Prostate gland (tissue), 2 donors: ENCODE measurements at regions not wholly inside any gene's neighbourhood (a gene's known extent, or its start where the extent isn't known, plus 50 kb on each side); places are given as distances from the start of the nearest gene placed in this dataset.

Experiments
- CTCF ChIP-seq, 4 experiments: fragments of 200-600 bp in 2 of 4; fragments of 450-650 bp in 2 of 4; sonication (generic) in 2 of 4; IDR thresholded peaks; 1 replicate in 3 of 4; 2 replicates in 1 of 4; pipeline ENCODE4 v1.5.1; 2016 to 2019; ENCODE audit warnings: antibody characterized with exemption in 4 of 4, mild to moderate bottlenecking in 2 of 4, moderate library complexity in 2 of 4
- POLR2A ChIP-seq: fragments of 450-650 bp; IDR thresholded peaks from one replicate; pipeline ENCODE4 v1.6.1; 2016; ENCODE audit warnings: antibody characterized with exemption, mild to moderate bottlenecking

DNA sequence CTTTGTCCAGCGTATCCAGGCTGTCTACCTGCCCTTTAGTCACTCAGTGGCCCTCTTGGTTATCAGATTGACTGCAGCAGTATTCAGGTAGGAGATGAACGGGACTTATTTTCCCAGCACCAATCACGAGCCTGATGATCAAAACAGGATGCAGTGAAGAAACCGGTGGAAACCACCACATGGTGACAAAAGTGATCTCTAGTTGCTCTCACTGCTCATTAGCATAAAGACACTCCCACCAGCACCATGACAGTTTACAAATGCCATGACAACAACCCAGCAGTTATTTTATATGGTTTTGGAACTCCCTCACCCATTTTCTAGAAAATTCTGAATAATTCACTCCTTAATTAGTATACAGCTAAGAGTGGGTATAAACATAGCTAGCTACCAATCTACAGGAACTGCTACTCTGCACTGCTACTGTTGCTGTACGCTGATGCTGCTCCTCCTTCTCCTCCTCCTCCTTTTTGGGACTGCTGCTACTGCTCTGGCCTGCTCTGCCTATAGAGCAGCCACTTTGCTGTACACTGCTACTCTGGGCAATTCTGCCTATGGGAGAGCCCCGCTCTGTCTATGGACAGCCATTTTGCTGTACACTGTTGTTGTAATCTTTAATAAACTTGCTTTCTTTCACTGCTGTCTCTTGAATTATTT, 142.5 kb upstream of the SSTR1 start:
- TF ChIP-seq CTCF (IDR thresholded peaks at IDR 0.05) (no peak), POLR2A (no peak)
